Type B pancreatic cell (in vitro differentiated cells): ENCODE measurements at regions not wholly inside any gene's neighbourhood (a gene's known extent, or its start where the extent isn't known, plus 50 kb on each side); places are given as distances from the start of the nearest gene placed in this dataset.

Experiments
- DNase-seq: peaks from one replicate; pipeline ENCODE4 v3.0.0; 2021; ENCODE audit warnings: mixed read lengths; ENCODE audit not compliant: unreplicated experiment; ENCODE audit errors: extremely low spot score
- H3K27ac Mint-ChIP-seq: 2 replicates; pipeline ENCODE4 v1.8.0; 2021; ENCODE audit warnings: mild to moderate bottlenecking, mixed read lengths
- H3K27me3 Mint-ChIP-seq: 2 replicates; pipeline ENCODE4 v1.8.0; 2021; ENCODE audit warnings: mixed read lengths
- H3K36me3 Mint-ChIP-seq: 2 replicates; pipeline ENCODE4 v1.8.0; 2021; ENCODE audit warnings: mixed read lengths
- H3K4me1 Mint-ChIP-seq: one replicate; pipeline ENCODE4 v1.8.0; 2021; ENCODE audit warnings: mixed read lengths; ENCODE audit not compliant: unreplicated experiment
- H3K4me3 Mint-ChIP-seq: 2 replicates; pipeline ENCODE4 v1.8.0; 2021; ENCODE audit warnings: mild to moderate bottlenecking, mixed read lengths
- H3K9me3 Mint-ChIP-seq: 2 replicates; pipeline ENCODE4 v1.8.0; 2021; ENCODE audit warnings: mixed read lengths
- CTCF ChIP-seq: fragments of 200-600 bp; sonication (generic); conservative IDR thresholded peaks from 2 replicates; pipeline ENCODE4 v1.5.0; 2021; ENCODE audit warnings: antibody characterized with exemption, mild to moderate bottlenecking

GRCh38 chr18:8489761-8490160, 119.5 kb upstream of the RAB12 start:
- no peaks in the 10 kb centered on the region for H3K4me1 Mint-ChIP-seq
- peaks cover 19% of the 10 kb centered on the region for H3K27me3 Mint-ChIP-seq
- TF ChIP-seq CTCF, result no peak
- H3K9me3 Mint-ChIP-seq, result peaks cover 4% of the 10 kb centered on the region
- no peaks in the 10 kb centered on the region for H3K36me3 Mint-ChIP-seq
- DNase-seq, result peak; percentile 4
- H3K27ac Mint-ChIP-seq, result no peak overlapping the region
- H3K4me3 Mint-ChIP-seq, result no peak overlapping the region

GRCh38 chr18:8491516-8491915, 117.7 kb upstream of the RAB12 start:
- Mint-ChIP-seq H3K9me3 (peaks cover 4% of the 10 kb centered on the region), H3K36me3 (no peaks in the 10 kb centered on the region), H3K27ac (no peak overlapping the region), H3K4me1 (no peaks in the 10 kb centered on the region), H3K27me3 (peaks cover 22% of the 10 kb centered on the region), H3K4me3 (no peak overlapping the region)
- DNase-seq, result no peak
- no peak for TF ChIP-seq CTCF

- H3K9me3 Mint-ChIP-seq, result peaks cover 4% of the 10 kb centered on the region
- no peaks in the 10 kb centered on the region for H3K4me1 Mint-ChIP-seq
- no peak overlapping the region for H3K27ac Mint-ChIP-seq
- H3K36me3 Mint-ChIP-seq, result no peaks in the 10 kb centered on the region
- no peak for TF ChIP-seq CTCF
- peak; percentile 43 for DNase-seq
- peaks cover 22% of the 10 kb centered on the region for H3K27me3 Mint-ChIP-seq
- no peak overlapping the region for H3K4me3 Mint-ChIP-seq
Measured at GRCh38 chr18:8493141-8493540, 116.1 kb upstream of the RAB12 start.

- peaks cover 20% of the 10 kb centered on the region for H3K27me3 Mint-ChIP-seq
- H3K4me1 Mint-ChIP-seq, result no peaks in the 10 kb centered on the region
- H3K27ac Mint-ChIP-seq, result no peak overlapping the region
- no peak for TF ChIP-seq CTCF
- no peaks in the 10 kb centered on the region for H3K36me3 Mint-ChIP-seq
- no peaks in the 10 kb centered on the region for H3K9me3 Mint-ChIP-seq
- DNase-seq, result no peak
- no peak overlapping the region for H3K4me3 Mint-ChIP-seq
Measured at GRCh38 chr18:8496186-8496585, 113.1 kb upstream of the RAB12 start.

- TF ChIP-seq CTCF, result no peak
- Mint-ChIP-seq H3K27me3 (peaks cover 9% of the 10 kb centered on the region), H3K36me3 (no peaks in the 10 kb centered on the region), H3K9me3 (no peaks in the 10 kb centered on the region), H3K4me1 (no peaks in the 10 kb centered on the region), H3K4me3 (no peak overlapping the region), H3K27ac (no peak overlapping the region)
- no peak for DNase-seq
Measured at GRCh38 chr18:8498905-8499304, 110.3 kb upstream of the RAB12 start.
